ENCODE measurements at regions not wholly inside any gene's neighbourhood (a gene's known extent, or its start where the extent isn't known, plus 50 kb on each side); places are given as distances from the start of the nearest gene placed in this dataset.
"Not testable (repeated sequence)": the region's sequence is repeated elsewhere in the genome, so short reads cannot be mapped to it uniquely, and the experiment has no call there.

- no peak overlapping the region for H2BK5ac ChIP-seq (ENCODE audit: low read depth, low read length, poor library complexity, severe bottlenecking)
- H3K23ac ChIP-seq (ENCODE audit: low read length in 2 of 2), result no peak overlapping the region
- H4K91ac ChIP-seq (ENCODE audit: low read length), result no peak overlapping the region
- no peak overlapping the region for H4K8ac ChIP-seq (ENCODE audit: low read length)
- no peak overlapping the region for H3K14ac ChIP-seq (ENCODE audit: low read length in 2 of 2)
- no peaks in the 10 kb centered on the region for H3K79me1 ChIP-seq (replicated peaks; ENCODE audit: low read length, poor library complexity, severe bottlenecking)
- H2AFZ ChIP-seq (ENCODE audit: low read depth, low read length), result no peak overlapping the region
- no peak overlapping the region for H3K27ac ChIP-seq (ENCODE audit: low read length, poor library complexity, severe bottlenecking)
- no peak overlapping the region for H3K4me3 ChIP-seq (ENCODE audit: insufficient read depth in 1 of 2, low read depth in 1 of 2, low read length in 2 of 2)
- 78% methylated on average over 2 of the region's 6 CpGs for WGBS
- H3K36me3 ChIP-seq (ENCODE audit: control insufficient read depth in 1 of 2, insufficient read depth in 2 of 2, low read depth in 1 of 2, low read length in 2 of 2), result no peaks in the 10 kb centered on the region
- H3K4me2 ChIP-seq (ENCODE audit: low read length, poor library complexity, severe bottlenecking), result no peak overlapping the region
- H3K9ac ChIP-seq (ENCODE audit: low read length), result no peak overlapping the region
- H3K4ac ChIP-seq (ENCODE audit: low read depth in 1 of 2, low read length in 2 of 2), result no peak overlapping the region
- DNase-seq, result no peak
- H3K9me3 ChIP-seq (ENCODE audit: control insufficient read depth, low read length), result peaks cover 8% of the 10 kb centered on the region
- no peak overlapping the region for H2AK5ac ChIP-seq (ENCODE audit: low read length, severe bottlenecking)
- no peak overlapping the region for H2BK120ac ChIP-seq (ENCODE audit: low read depth, low read length)
- no peaks in the 10 kb centered on the region for H3K4me1 ChIP-seq (ENCODE audit: control insufficient read depth, insufficient read depth, low read depth, low read length)
- H3K27me3 ChIP-seq (ENCODE audit: control insufficient read depth in 1 of 2, insufficient read depth in 1 of 2, low read length in 2 of 2), result peaks cover 0 to 21% of the 10 kb centered on the region in 2 experiments
- no peak overlapping the region for H3K18ac ChIP-seq (ENCODE audit: low read depth in 1 of 2, low read length in 2 of 2)
- H2BK15ac ChIP-seq (ENCODE audit: low read depth, poor library complexity, severe bottlenecking), result no peak overlapping the region
- H2BK12ac ChIP-seq (ENCODE audit: low read length in 2 of 2), result no peak overlapping the region
These were observed 106.6 kb upstream of the POU3F1 start for GRCh38 chr1:38153066-38153777.

GRCh38 chr1:38152351-38153065, 105.9 kb upstream of the POU3F1 start:
- Histone ChIP-seq H3K9me3 (ENCODE audit: control insufficient read depth, low read length) (peaks cover 4% of the 10 kb centered on the region), H3K18ac (ENCODE audit: low read depth in 1 of 2, low read length in 2 of 2) (no peak overlapping the region), H3K4me2 (ENCODE audit: low read length, poor library complexity, severe bottlenecking) (no peak overlapping the region), H2AK5ac (ENCODE audit: low read length, severe bottlenecking) (no peak overlapping the region), H2BK120ac (ENCODE audit: low read depth, low read length) (no peak overlapping the region), H3K23ac (ENCODE audit: low read length in 2 of 2) (no peak overlapping the region), H3K14ac (ENCODE audit: low read length in 2 of 2) (no peak overlapping the region), H3K27me3 (ENCODE audit: control insufficient read depth in 1 of 2, insufficient read depth in 1 of 2, low read length in 2 of 2) (peaks cover 0 to 16% of the 10 kb centered on the region in 2 experiments), H4K8ac (ENCODE audit: low read length) (no peak overlapping the region), H3K27ac (ENCODE audit: low read length, poor library complexity, severe bottlenecking) (no peak overlapping the region), H4K91ac (ENCODE audit: low read length) (no peak overlapping the region), H3K36me3 (ENCODE audit: control insufficient read depth in 1 of 2, insufficient read depth in 2 of 2, low read depth in 1 of 2, low read length in 2 of 2) (no peaks in the 10 kb centered on the region), H3K4ac (ENCODE audit: low read depth in 1 of 2, low read length in 2 of 2) (no peak overlapping the region), H3K4me3 (ENCODE audit: insufficient read depth in 1 of 2, low read depth in 1 of 2, low read length in 2 of 2) (no peak overlapping the region), H2BK15ac (ENCODE audit: low read depth, poor library complexity, severe bottlenecking) (no peak overlapping the region), H2AFZ (ENCODE audit: low read depth, low read length) (no peak overlapping the region), H2BK5ac (ENCODE audit: low read depth, low read length, poor library complexity, severe bottlenecking) (no peak overlapping the region), H2BK12ac (ENCODE audit: low read length in 2 of 2) (no peak overlapping the region), H3K9ac (ENCODE audit: low read length) (no peak overlapping the region), H3K4me1 (ENCODE audit: control insufficient read depth, insufficient read depth, low read depth, low read length) (no peaks in the 10 kb centered on the region), H3K79me1 (replicated peaks; ENCODE audit: low read length, poor library complexity, severe bottlenecking) (no peaks in the 10 kb centered on the region)
- WGBS, result 87% methylated on average over 3 of the region's 3 CpGs
- no peak for DNase-seq

- Histone ChIP-seq H3K36me3 (ENCODE audit: control insufficient read depth in 1 of 2, insufficient read depth in 2 of 2, low read depth in 1 of 2, low read length in 2 of 2) (no peaks in the 10 kb centered on the region), H4K8ac (ENCODE audit: low read length) (no peak overlapping the region)
These were observed 104.8 kb upstream of the POU3F1 start for GRCh38 chr1:38151399-38151798.

GRCh38 chr1:38146079-38146478, 99.5 kb upstream of the POU3F1 start:
- not testable (repeated sequence) for H3K9me3 ChIP-seq (ENCODE audit: control insufficient read depth, low read length); H2AFZ ChIP-seq (ENCODE audit: low read depth, low read length); H3K4me1 ChIP-seq (ENCODE audit: control insufficient read depth, insufficient read depth, low read depth, low read length); H3K23ac ChIP-seq (ENCODE audit: low read length in 2 of 2); DNase-seq; H3K18ac ChIP-seq (ENCODE audit: low read depth in 1 of 2, low read length in 2 of 2); H3K4me3 ChIP-seq (ENCODE audit: insufficient read depth in 1 of 2, low read depth in 1 of 2, low read length in 2 of 2); H3K9ac ChIP-seq (ENCODE audit: low read length); H3K79me1 ChIP-seq (replicated peaks; ENCODE audit: low read length, poor library complexity, severe bottlenecking); H4K8ac ChIP-seq (ENCODE audit: low read length); H2BK12ac ChIP-seq (ENCODE audit: low read length in 2 of 2); H3K4me2 ChIP-seq (ENCODE audit: low read length, poor library complexity, severe bottlenecking); H3K27ac ChIP-seq (ENCODE audit: low read length, poor library complexity, severe bottlenecking); H2BK5ac ChIP-seq (ENCODE audit: low read depth, low read length, poor library complexity, severe bottlenecking); H2BK15ac ChIP-seq (ENCODE audit: low read depth, poor library complexity, severe bottlenecking); H3K36me3 ChIP-seq (ENCODE audit: control insufficient read depth in 1 of 2, insufficient read depth in 2 of 2, low read depth in 1 of 2, low read length in 2 of 2); H2BK120ac ChIP-seq (ENCODE audit: low read depth, low read length); H4K91ac ChIP-seq (ENCODE audit: low read length); H3K4ac ChIP-seq (ENCODE audit: low read depth in 1 of 2, low read length in 2 of 2); H2AK5ac ChIP-seq (ENCODE audit: low read length, severe bottlenecking); H3K14ac ChIP-seq (ENCODE audit: low read length in 2 of 2)
- H3K27me3 ChIP-seq (ENCODE audit: control insufficient read depth in 1 of 2, insufficient read depth in 1 of 2, low read length in 2 of 2), result peaks cover 25 to 26% of the 10 kb centered on the region in 2 experiments
- 20% methylated on average over 1 of the region's 2 CpGs for WGBS

More at GRCh38 chr1:38151399-38151798, 104.8 kb upstream of the POU3F1 start:
- no peak overlapping the region for H3K4me3 ChIP-seq (ENCODE audit: insufficient read depth in 1 of 2, low read depth in 1 of 2, low read length in 2 of 2)
- no peaks in the 10 kb centered on the region for H3K4me1 ChIP-seq (ENCODE audit: control insufficient read depth, insufficient read depth, low read depth, low read length)
- H2AK5ac ChIP-seq (ENCODE audit: low read length, severe bottlenecking), result no peak overlapping the region
- H3K18ac ChIP-seq (ENCODE audit: low read depth in 1 of 2, low read length in 2 of 2), result no peak overlapping the region
- H2AFZ ChIP-seq (ENCODE audit: low read depth, low read length), result no peak overlapping the region
- H3K23ac ChIP-seq (ENCODE audit: low read length in 2 of 2), result no peak overlapping the region
- no peak overlapping the region for H3K4ac ChIP-seq (ENCODE audit: low read depth in 1 of 2, low read length in 2 of 2)
- H3K79me1 ChIP-seq (replicated peaks; ENCODE audit: low read length, poor library complexity, severe bottlenecking), result no peaks in the 10 kb centered on the region
- no peak overlapping the region for H2BK12ac ChIP-seq (ENCODE audit: low read length in 2 of 2)
- DNase-seq, result no peak
- no peak overlapping the region for H2BK120ac ChIP-seq (ENCODE audit: low read depth, low read length)
- H3K9me3 ChIP-seq (ENCODE audit: control insufficient read depth, low read length), result peaks cover 4% of the 10 kb centered on the region
- no peak overlapping the region for H2BK5ac ChIP-seq (ENCODE audit: low read depth, low read length, poor library complexity, severe bottlenecking)
- H3K4me2 ChIP-seq (ENCODE audit: low read length, poor library complexity, severe bottlenecking), result no peak overlapping the region
- H4K91ac ChIP-seq (ENCODE audit: low read length), result no peak overlapping the region
- peaks cover 0 to 16% of the 10 kb centered on the region in 2 experiments for H3K27me3 ChIP-seq (ENCODE audit: control insufficient read depth in 1 of 2, insufficient read depth in 1 of 2, low read length in 2 of 2)
- H3K14ac ChIP-seq (ENCODE audit: low read length in 2 of 2), result no peak overlapping the region
- no peak overlapping the region for H2BK15ac ChIP-seq (ENCODE audit: low read depth, poor library complexity, severe bottlenecking)
- no peak overlapping the region for H3K9ac ChIP-seq (ENCODE audit: low read length)
- H3K27ac ChIP-seq (ENCODE audit: low read length, poor library complexity, severe bottlenecking), result no peak overlapping the region

Measured in mesenchymal stem cell (in vitro differentiated cells and primary cell).